RCC 7860 (cell line): ENCODE measurements at regions not wholly inside any gene's neighbourhood (a gene's known extent, or its start where the extent isn't known, plus 50 kb on each side); places are given as distances from the start of the nearest gene placed in this dataset.

Experiments
- DNase-seq: peaks from one replicate; pipeline ENCODE4 v3.0.0-alpha.2; 2015; ENCODE audit warnings: low spot score
- FAIRE-seq: peaks from 2 replicates; lab custom pipeline; 2012; peaks lifted over from hg19 to GRCh38; lab: Jason Lieb, UNC

DNA sequence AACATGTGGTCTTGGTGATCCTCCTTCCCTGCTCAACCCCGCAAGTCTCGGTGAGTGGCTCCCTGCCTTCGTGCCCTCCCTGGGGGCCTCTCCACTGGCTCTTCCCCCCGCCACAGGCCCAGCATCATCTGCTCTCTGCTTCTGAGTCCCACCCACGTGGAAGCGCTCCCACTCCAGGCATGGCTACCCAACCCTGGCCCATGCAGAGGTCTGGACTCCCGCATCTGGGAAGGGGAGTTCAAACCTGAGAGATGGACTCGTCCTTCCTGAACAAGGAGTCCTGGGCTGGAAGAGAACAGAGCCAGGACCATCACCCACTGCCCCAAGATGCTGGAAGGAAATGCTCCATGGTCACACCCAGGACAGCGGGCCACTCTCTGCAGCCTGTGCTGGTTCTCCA, 90.8 kb downstream of the DHCR7 start:
- no peak for DNase-seq
- no peak for FAIRE-seq

GRCh38 chr11:71356904-71357303, 91.3 kb downstream of the DHCR7 start:
- DNase-seq (no peak), FAIRE-seq (no peak)

DNA sequence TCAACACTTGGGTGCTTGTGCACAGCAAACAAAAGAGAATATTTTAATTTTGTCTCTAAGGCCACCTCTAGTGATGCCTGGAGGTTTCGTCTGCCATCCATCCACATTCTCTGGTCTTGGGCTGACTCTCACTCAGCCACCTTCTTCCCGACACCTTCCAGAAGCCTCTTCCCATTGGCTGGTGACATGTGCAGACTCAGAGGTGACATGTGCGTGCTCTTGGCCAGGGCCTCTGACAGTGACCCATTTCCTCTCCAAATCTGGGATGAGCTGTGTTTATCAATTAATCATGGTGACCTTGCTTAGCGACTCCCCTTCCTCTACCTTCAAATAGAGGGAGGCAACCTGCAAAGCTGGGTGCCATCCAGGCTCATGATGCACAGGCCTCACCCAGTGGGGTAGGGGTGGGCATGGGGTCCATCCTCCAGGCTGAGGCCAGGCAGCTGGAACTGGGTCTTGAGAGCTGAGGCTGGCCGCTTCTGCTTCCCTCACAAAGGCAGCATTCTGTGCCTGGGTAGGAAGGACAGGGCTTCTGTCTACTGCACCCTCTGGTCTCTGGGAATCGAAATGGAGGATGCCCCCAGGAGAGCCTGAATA, 91.8 kb downstream of the DHCR7 start:
- DNase-seq: no peak
- no peak for FAIRE-seq

- DNase-seq (no peak), FAIRE-seq (no peak)
These were observed 92.9 kb downstream of the DHCR7 start for GRCh38 chr11:71355281-71355680.

GRCh38 chr11:71354394-71355105, 93.6 kb downstream of the DHCR7 start:
- FAIRE-seq: no peak
- no peak for DNase-seq

DNA sequence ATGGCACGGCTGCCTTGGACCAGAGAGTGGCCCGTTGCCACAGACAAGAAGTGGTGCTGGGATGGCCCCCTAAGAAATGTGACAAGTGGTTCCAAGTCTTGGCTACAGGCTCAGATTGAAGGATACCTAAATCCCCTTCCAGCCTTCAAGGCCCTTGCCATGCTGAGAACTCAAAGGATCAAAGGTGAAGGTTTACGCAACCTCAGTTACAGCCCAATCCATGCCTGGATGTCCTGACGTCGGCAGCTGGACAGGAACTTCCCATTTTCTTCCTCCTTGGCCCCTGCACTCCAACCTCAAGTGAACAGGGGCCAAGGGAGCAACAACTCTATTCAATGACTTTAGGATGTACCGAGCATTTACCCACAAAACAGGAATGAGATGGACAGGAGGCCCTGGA, 95.4 kb downstream of the DHCR7 start:
- FAIRE-seq (no peak), DNase-seq (no peak)

- no peak for DNase-seq
- FAIRE-seq: no peak
These were observed 96.0 kb downstream of the DHCR7 start for GRCh38 chr11:71352226-71352625.

DNA sequence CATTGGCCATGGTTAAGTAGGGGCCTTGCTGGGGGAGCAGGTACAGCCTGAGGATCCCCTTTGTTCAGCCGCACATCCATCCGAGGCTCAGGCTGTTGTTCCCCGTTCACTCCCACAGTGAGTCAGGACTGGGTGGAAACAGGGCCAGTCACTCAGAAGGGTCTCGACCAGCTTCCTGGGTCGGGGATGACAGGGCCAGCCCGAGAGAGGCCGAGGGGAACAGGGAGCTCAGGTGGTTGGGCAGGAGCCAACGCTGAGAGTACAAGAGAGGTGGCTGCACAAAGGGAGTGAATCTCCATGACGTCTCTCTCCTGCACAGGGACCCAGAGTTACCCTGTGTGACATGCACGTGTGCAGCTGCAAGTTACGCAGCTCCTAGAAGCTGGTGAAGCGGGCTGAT, 97.2 kb upstream of the SHANK2 start:
- FAIRE-seq (no peak), DNase-seq (no peak)

GRCh38 chr11:71343828-71344400, 91.5 kb upstream of the SHANK2 start:
- DNase-seq (no peak), FAIRE-seq (no peak)

DNA sequence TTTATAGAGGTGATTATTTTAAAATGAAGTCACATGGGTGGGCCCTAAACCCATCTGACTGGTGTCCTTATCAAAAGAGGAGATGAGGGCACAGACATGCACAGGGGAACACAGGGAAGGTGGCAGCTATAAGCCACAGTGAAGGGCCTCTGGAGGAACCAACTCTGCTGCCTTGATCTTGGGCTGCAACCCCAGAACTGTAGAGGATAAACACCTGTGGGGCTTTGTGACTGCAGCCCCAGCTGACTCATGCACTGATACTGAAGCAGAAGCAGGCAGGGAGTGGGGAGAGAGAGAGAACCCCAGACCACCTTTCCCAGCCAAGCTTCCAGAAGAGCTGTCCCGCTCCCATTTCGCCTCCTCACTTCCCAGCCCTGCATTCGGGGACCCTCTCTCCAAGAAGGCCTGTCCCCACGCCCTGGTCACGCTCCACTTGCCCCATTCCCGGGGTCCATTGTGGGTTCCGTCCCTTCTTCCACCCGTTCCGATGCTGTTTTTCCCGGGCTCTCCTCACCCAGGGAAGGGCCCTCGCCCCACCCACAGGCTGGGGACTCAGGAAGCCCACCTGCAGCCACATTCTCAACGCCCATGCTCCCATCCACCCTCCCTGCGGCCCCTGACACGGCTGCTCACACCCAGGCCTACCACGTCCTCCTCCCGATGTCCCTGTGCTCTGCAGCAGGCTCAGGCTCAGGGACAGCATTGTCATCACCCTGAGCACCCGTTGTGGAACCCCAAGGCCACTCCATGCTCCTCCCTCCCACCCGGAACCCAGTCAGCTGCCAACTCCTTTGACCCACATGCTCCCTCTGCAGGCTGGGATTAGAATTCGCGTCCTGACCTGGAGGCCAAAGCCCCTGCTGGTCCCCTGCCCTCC, 90.8 kb upstream of the SHANK2 start:
- DNase-seq (no peak), FAIRE-seq (no peak)

- no peak for DNase-seq
- no peak for FAIRE-seq
These were observed 89.7 kb upstream of the SHANK2 start for GRCh38 chr11:71342116-71342515.

DNA sequence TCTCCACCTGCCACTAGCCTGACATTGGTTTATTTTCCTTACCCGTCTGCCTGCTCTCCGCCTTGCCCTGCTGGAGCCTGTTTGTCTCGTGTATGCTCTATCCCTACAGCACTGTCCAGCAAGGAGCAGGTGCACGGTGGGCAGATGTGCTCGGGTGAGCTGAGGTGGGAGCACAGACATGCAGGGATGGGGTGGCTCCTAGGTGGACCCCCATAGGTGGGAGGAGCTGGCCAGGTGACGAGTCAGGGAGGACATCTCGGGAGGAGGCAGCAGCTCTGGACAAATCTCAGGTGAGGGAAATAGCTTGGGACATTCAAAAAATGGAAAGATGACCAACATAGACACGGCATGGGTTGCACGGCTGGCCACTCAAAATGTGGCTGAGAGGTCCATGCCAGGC, 89.2 kb upstream of the SHANK2 start:
- FAIRE-seq: no peak
- no peak for DNase-seq

DNA sequence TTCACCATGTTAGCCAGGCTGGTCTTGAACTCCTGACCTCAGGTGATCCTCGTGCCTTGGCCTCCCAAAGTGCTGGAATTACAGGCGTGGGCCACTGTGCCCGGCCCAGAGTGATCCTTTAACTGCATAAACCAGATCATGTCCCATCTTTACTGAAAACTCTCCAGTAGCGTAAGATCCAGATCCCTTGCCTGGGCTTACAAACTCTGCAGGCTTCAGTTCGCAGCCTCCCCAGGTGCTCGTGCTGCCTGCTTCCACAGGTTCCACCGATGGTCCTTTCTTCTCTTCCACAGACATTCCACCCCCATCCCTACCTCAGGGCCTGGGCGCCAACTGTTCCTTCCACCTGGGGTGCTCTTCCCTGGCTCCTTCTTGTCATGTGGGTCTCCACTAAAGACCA, 88.8 kb upstream of the SHANK2 start:
- FAIRE-seq: no peak

GRCh38 chr11:71340086-71340606, 87.8 kb upstream of the SHANK2 start:
- DNase-seq: no peak
- FAIRE-seq: no peak

More for the DNA sequence above, 88.8 kb upstream of the SHANK2 start:
- no peak for DNase-seq

- DNase-seq (no peak), FAIRE-seq (no peak)
These were observed 87.1 kb upstream of the SHANK2 start for GRCh38 chr11:71339396-71339881.

GRCh38 chr11:71338801-71339395, 86.5 kb upstream of the SHANK2 start:
- no peak for DNase-seq
- FAIRE-seq: no peak

GRCh38 chr11:71336996-71337754, 84.8 kb upstream of the SHANK2 start:
- DNase-seq (no peak), FAIRE-seq (no peak)

DNA sequence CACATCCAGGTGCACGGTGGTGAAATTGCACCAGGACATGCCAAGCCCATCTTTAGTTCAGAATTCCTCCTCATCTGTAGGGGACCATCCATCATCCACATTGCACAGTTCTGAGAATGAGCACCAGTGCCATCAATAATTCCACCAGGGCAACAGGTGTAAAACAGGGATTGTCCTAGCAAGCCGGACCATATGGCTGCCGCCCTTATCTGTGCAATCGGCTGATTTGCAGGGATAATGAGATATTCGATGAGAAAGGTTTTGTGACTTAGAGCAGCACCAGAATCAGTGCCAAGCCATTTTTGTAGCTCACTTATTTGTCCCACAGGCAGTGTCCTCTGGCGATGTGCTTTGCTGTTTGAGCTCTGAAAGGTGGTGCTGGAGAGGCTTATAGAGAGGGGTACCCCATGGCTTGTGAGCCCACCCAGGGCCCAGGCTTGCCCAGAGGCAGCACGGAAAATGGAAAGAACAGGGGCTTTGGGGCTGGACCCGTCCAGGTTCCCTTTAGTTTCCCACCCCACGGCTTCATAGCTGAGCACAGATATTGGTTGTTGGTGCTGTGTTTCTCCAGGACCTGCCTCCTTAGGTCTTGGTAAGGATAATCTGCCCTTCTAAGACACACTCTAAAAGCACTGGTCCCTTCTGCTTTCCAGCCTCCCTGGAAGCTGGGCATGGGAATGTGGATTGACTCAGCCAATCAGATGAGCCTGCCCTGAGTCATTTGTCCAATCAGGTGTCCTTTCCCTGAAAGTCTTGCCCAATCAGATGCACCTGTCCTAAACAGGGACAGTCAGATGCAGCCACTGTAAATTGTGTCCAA, 84.0 kb upstream of the SHANK2 start:
- FAIRE-seq: no peak
- DNase-seq: no peak

DNA sequence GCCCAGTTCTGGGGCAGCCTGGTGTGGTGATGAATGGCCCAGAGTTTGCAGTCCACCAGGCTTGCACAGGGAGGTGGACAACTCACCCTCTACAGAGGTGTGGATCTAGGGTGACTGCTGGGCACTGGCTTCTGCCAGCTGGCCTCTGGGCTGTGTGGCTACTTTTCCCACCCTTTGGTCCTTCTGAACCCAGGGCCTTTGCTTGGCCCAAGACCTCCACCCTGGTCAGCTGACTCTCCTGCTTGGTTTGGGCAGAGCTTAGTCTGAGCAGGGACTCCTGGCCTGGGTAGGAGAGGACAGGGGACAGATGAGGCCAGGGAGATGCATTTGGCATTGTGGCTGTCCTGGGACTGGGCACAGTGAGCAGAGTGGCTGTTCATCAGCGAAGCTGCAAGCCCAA, 83.0 kb upstream of the SHANK2 start:
- DNase-seq: no peak
- FAIRE-seq: no peak
